B cell (primary cell): ENCODE measurements at regions not wholly inside any gene's neighbourhood (a gene's known extent, or its start where the extent isn't known, plus 50 kb on each side); places are given as distances from the start of the nearest gene placed in this dataset.

Experiments used
- EZH2 ChIP-seq: IDR thresholded peaks from 2 replicates; pipeline ENCODE4 v1.6.1; 2012; ENCODE audit warnings: borderline replicate concordance, low read depth, mild to moderate bottlenecking, moderate library complexity, low read length; ENCODE audit not compliant: insufficient read depth, poor library complexity, severe bottlenecking
- TF ChIP-seq, protein P1 (sequence below): fragments of 200-600 bp; IDR thresholded peaks from one replicate; pipeline ENCODE4 v1.8.0; 2022; ENCODE audit warnings: antibody characterized with exemption, mild to moderate bottlenecking

DNA sequence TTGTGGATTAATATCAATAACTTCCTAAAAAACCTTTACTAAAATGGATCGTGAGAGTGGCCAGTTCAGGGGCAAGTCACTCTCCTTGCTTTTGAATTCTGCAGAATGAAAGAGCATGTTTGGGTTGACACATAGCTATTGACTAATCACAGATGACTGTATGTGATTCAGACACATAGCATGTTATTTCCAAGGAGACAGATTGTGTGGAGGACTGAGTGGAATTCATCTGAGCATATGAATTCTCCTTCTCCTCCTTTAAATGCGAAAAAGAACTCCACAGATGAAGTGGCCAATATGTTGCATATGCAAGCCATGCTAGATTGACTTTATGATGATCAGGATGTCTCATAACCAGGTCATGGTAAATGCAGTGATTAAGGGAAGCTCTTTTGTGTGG, 249.4 kb upstream of the FAM98A start:
- TF ChIP-seq, protein P1, sequence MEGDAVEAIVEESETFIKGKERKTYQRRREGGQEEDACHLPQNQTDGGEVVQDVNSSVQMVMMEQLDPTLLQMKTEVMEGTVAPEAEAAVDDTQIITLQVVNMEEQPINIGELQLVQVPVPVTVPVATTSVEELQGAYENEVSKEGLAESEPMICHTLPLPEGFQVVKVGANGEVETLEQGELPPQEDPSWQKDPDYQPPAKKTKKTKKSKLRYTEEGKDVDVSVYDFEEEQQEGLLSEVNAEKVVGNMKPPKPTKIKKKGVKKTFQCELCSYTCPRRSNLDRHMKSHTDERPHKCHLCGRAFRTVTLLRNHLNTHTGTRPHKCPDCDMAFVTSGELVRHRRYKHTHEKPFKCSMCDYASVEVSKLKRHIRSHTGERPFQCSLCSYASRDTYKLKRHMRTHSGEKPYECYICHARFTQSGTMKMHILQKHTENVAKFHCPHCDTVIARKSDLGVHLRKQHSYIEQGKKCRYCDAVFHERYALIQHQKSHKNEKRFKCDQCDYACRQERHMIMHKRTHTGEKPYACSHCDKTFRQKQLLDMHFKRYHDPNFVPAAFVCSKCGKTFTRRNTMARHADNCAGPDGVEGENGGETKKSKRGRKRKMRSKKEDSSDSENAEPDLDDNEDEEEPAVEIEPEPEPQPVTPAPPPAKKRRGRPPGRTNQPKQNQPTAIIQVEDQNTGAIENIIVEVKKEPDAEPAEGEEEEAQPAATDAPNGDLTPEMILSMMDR, result no peak
- no peak for TF ChIP-seq EZH2
